CD4-positive, alpha-beta T cell treated with Interleukin-17A for 4 hours (primary cell): ENCODE measurements at regions not wholly inside any gene's neighbourhood (a gene's known extent, or its start where the extent isn't known, plus 50 kb on each side); places are given as distances from the start of the nearest gene placed in this dataset.
"Not testable (repeated sequence)": the region's sequence is repeated elsewhere in the genome, so short reads cannot be mapped to it uniquely, and the experiment has no call there.

Source experiments
- DNase-seq: peaks from one replicate; pipeline ENCODE4 v3.0.0-alpha.2; 2020; ENCODE audit warnings: mixed read lengths

- no peak for DNase-seq
These were observed 152.4 kb downstream of the ABCC12 start for GRCh38 chr16:48003206-48003907.

- DNase-seq: no peak
These were observed 154.4 kb downstream of the ABCC12 start for GRCh38 chr16:48001324-48001895.

DNA sequence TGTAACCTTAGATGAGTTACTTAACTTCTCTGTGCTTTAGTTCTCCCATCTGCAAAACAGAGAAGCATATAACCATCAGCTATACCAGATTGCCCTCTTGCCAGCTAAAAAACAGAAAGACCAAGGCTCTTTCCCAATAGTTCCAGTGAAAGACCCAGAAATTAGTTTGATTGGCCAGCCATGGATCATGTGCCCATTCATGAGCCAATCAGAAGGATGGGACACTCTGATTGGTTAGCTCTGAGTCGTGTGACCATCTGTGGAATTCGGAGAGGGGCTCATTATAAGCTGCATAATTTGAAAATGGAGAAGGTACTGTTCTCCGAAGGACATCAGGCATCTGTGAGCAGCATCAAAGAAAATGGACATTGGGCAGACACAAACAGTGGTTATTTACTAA is 155.2 kb downstream of the ABCC12 start:
- no peak for DNase-seq

DNA sequence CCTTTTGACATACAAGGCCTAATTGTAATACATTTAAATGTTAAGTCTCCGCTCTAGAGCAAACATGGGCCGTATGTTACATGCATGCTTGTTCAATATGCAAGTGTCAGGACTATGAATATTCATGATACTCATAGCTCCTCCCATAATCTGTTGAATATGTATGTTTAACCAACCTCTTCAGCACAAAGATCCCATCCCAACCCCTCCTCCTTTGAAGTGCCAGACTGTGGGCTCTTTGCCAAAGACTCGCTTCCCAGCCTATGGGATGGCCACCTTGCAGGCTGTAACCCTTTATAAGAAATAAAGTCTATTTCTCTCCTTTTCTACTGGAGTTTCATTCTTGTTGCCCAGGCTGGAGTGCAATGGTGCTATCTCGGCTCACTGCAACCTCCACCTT is 156.2 kb downstream of the ABCC12 start:
- no peak for DNase-seq

GRCh38 chr16:47995354-47995753 is 160.4 kb downstream of the ABCC12 start:
- no peak for DNase-seq

- no peak for DNase-seq
These were observed 164.3 kb downstream of the ABCC12 start for GRCh38 chr16:47991491-47991890.

- no peak for DNase-seq
These were observed 165.1 kb downstream of the ABCC12 start for GRCh38 chr16:47990676-47991075.

GRCh38 chr16:47987136-47987535 is 168.7 kb downstream of the ABCC12 start:
- no peak for DNase-seq

DNA sequence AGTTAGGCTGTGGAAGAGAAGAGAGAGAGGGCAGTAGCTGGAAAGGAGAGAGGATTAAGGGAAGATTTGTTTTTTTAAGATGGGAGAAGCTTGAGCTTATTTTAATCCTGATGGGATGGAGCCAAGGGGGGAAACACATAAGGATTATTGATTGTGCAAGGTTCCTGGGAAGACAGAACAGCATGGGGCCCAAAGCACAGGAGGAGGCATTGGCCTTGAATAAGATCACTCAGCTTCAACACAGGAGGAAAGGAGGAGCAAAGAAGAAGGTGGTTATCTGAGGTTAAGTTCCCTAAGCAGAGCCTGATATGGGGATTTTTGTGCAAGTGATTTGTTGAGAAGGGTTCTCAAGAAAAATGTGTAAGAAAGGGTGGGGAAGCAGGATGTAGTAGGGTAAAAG is 169.8 kb downstream of the ABCC12 start:
- no peak for DNase-seq

DNA sequence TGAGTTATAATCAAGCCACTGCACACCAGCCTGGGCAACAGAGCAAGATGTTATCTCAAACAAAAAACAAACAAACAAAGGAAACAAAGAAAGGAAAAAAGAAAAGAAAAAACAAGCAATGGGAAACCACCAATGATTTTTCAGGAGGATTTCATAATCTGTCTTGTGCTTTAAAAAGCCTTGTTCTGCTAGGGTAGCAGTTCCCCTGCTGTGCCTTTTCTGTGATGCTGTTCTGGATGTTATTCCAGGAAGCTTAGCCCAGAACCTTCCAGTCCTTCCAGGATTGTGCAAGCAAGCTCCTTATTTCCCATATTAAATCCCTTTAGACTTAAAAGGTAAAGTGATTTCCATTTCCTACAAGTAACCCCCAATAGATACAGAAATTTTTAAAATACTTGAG is 171.1 kb downstream of the ABCC12 start:
- no peak for DNase-seq

DNA sequence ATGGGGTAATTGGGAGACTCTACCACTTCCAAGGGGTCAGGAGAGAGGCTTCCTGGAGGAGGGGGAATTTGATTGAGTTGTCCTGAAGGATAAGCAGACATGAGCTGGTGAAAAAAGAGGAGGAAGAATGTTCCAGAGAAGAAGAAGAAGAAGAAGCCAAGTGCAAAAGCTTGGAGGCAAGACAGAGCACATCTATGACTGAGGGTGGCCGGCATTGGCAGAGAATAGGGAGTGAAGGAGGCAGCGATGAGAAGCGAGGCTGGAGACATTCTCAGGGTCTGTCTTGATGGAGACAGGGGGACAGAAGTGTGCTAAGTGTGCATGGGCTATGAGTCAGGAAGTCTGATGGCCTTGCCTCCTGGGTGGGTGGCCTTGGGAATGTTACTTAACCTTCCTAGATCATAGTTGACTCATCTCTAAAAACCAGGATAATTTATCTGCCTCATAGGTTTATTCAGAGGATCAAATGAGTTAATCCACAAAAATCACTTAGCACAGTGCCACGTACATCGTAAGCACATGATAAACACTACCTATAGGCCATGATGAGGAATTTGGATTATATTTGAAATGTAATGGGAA is 171.7 kb downstream of the ABCC12 start:
- no peak for DNase-seq

DNA sequence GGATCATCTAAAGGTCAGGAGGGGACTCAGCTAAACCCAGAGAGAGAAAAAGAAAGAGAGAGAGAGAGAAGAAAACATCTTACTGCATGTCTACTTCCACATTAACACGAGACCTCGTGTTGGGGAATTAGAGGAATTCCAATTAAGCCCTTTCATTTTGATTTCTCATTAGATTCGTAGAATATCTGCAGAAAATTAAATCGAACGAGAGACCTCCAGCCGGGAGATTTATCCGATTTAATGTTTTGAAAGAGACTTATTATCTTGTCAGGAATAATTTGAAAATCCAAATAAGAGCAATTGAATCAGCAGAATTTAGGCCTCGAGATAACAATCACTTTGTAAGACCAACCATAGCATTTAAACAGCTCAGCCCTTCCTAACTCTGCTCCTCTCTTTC is 175.6 kb downstream of the ABCC12 start:
- DNase-seq: no peak

DNA sequence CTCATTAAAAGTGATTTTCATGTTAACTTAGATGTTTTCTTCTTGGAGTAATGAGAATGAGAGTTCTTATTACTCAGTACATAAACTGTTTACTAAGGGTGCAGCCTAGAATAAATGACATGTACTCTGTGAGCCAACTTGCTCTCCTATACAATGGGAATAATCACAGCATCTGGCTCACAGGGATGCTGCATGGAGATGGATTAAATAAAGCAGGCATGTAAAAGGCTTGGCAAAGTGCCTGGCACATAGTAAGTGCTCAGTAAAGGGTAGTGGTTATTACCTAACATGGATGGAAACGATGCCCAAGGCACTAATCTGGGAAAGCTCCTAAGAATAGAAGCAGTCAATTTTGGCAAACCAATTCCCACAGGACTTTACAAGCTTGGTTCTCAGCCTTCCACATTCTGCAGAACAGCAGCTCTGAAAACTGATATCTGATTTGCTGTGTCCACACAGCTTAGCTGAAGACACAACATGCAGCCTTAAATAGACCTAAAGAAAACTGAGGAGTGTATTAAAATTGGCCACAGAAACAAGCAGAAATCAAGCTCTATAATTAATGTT is 176.1 kb downstream of the ABCC12 start:
- no peak for DNase-seq

DNA sequence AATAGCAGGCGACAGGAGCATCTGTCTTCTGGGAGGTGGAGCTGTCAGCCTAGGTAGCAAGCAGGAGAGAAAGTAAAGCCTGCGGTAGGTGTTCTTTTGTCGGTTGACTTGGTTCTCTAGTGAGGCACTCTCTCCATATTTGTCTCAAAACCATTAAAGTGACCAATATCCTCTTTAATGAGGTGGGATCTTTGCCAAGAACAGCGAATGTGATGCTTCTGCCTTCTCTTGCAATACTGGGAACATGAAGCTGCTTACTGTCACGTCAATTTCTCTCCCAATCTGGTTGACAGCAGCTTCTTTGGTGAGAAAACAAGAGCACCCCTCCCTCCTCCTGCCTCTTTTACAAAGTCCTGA is 176.7 kb downstream of the ABCC12 start:
- no peak for DNase-seq

GRCh38 chr16:47978491-47979163 is 177.2 kb downstream of the ABCC12 start:
- no peak for DNase-seq

- DNase-seq: no peak
These were observed 178.0 kb downstream of the ABCC12 start for GRCh38 chr16:47977802-47978201.

- no peak for DNase-seq
These were observed 179.1 kb downstream of the ABCC12 start for GRCh38 chr16:47976636-47977210.

DNA sequence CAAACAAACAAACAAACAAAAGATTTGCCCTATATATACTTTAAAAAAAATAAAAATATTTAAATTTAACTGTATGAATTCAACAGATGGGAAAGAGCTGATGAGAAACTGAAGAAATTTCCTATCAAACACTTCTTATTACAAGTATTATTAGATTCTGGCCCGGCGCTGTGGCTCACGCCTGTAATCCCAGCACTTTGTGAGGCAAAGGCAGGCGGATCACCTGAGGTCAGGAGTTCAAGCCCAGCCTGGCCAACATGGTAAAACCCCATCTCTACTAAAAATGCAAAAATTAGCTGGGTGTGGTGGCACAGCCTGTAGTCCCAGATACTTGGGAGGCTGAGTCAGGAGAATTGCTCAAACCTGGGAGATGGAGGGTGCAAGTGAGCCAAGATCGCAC is 180.8 kb downstream of the ABCC12 start:
- not testable (repeated sequence) for DNase-seq

DNA sequence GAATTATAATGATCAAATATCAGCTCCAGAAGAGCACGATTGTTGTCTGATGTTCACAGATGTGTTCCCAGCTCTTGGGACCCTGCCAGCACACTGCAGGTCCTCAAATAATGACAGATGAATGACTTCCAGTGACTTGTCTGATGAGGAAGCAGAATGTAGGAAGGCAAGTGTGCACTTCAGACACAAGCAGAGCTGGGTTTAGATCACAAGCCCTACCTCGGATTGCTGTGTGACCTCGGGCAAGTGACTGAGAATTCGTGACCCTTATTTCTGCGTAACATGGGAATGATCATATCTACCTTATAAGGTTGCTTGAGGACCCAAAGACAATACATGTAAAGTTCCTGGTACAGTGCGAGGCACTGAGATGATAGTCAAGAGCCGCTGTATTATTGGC is 182.2 kb downstream of the ABCC12 start:
- DNase-seq: no peak

DNA sequence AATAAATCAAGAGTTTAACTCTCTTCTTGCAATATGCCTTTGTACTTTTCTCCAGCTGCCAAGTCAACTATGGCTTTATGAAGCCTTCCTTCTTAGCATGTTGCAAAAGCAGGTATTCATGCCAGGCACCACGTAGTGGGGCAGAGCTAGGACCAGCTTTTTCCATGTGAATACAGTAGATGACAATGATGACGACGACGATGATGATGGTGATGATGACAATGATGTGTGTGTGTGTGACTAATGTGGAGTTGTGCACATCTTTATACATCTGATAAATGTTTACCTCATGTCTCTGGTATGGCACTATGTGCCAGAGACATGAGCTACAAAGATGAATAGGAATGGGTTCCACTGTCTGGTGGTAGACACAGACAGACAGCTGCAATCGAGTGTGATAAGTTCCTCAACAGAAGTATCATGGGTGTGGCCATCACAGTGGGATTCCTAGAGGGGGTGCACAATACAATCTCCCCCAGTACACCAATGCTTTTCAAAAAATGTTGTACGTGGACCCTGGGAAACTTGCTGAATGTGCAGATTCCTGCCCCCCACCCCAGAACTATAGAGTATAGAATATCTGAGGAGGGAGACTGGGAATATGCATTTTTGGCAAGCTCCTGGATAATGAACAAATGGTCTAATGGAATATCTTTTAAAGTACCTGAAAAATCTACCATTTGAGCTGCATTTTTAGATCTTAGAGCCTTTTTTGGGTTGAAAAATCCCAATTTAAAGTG is 183.4 kb downstream of the ABCC12 start:
- no peak for DNase-seq

DNA sequence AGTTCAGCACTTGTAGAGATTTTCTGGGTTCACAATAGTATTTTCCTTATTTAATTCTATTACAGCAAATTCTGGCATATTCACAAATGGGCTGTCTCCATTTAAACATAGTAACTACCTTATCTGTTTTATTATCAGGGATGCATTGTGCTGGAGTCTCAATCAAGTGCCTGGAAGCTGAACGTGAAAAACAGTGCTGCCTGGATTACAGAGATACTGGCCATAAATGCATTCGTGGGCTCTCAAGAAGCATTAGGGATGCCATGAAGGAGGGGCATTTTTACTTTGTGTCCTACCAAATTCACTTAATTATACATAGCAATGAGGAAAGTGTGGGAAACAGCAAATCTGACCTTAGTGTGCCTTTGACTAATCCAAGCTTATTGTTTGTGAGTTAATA is 184.6 kb downstream of the ABCC12 start:
- DNase-seq: no peak

GRCh38 chr16:47970291-47970931 is 185.4 kb downstream of the ABCC12 start:
- DNase-seq: no peak
